Stimulated activated CD8-positive, alpha-beta memory T cell treated with anti-CD3 and anti-CD28 coated beads, Interleukin-15, amount 100 ng/mL, for 4 hours (primary cell): ENCODE measurements at regions not wholly inside any gene's neighbourhood (a gene's known extent, or its start where the extent isn't known, plus 50 kb on each side); places are given as distances from the start of the nearest gene placed in this dataset.
"Not testable (repeated sequence)": the region's sequence is repeated elsewhere in the genome, so short reads cannot be mapped to it uniquely, and the experiment has no call there.

ENCODE experiments used
- DNase-seq, 2 donors: peaks; one replicate each; pipeline ENCODE4 v3.0.0-alpha.2; 2020; ENCODE audit warnings: low read depth in 2 of 2

DNA sequence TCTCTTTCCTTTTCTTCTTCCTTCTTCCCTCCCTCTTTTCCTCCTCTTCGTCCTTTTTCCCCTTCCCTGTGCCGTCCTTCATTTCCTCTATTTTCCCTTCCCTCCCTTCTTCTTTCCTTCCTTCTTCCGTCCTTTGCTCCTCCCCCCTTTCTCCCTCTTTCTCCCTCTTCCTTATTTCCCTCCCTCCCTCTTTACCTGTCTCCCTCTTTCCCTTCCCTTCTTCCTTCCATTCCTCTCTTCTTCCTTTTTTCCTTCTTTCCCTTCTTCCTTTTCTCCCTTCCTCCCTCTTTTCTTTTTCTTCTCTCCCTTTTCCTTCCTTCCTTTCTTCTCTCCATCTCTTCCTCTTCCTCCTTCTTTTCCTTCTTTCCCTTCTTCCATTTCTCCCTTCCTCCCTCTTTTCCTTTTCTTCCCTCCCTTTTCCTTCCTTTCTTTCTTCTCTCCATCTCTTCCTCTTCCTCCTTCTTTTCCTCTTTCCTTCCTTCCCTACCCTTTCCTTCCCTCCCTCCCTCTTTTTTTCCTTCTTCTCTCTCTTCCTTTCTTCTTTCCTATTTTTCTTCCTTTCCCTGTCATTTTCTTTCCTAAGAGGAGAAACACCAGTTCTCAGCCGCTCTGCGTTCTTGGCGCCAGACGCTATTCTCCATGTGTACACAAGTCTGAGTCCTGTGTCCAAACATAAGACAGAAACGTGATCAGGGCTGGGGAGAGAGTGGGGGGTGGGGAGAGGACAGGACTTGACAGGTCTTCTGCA, 597.1 kb downstream of the MID1IP1 start:
- DNase-seq: no peak

DNA sequence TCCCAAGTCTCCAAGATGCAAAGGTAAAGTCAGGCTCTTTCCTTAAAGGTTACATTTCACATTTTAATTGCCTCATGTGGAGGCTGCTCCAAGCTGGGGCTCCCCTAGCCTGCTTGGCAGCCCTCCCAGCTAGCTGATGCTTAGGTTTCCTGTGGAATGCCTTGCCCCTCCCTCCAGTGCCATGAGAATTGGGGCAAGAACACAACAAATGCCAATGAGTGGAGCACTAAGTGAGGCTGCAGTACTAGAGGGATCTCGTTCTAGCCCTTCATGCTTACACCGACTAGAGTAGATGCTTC, 597.7 kb downstream of the MID1IP1 start:
- DNase-seq: no peak

DNA sequence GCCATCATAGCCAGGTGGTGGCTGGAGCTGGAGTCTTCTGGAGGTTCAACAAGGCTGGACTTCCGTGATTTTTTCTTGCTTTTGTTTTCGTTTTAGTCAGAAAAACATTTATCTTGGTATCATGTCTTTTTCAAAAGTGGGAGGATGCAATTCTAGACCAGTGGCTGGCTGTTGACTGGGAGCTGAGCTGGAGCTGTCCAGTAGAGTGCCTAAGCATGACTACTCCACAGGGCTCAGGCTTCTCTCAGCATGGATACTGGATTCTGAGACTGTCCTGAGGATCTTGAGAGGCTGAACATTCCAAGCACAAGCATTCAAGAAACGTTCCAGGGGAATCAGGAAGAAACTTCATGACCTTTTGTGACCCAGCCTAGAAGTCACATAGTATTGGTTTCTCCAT, 598.1 kb downstream of the MID1IP1 start:
- no peak for DNase-seq

DNA sequence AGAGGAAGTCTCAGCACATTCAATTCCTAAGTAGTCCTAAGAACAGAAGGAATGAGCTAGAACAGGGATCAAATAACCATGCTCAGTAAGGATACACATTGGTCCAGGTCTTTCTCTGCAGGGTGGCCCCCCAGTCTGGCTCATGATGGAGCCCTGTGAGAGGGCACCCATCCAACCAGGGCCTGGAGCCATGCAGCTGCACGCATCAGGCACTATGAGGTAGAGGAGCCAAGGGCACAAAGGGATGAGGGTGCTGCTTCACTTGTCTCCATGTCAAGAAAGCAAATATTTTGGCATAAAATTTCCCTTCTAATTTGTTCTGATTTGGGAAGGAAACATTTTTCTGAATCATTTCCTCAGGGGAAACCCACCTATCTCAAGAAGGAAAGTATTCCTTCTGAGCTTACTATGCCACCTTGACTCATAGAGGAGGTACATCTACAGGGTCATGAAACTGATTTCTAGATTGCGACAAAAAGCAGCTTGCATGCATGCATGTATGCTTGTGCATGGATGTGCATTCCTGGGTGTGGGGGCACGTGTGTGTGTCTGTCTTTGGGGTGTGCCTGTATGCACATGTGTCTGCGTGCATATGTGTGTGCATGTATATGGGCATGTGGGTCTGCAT, 600.3 kb downstream of the MID1IP1 start:
- no peak for DNase-seq

DNA sequence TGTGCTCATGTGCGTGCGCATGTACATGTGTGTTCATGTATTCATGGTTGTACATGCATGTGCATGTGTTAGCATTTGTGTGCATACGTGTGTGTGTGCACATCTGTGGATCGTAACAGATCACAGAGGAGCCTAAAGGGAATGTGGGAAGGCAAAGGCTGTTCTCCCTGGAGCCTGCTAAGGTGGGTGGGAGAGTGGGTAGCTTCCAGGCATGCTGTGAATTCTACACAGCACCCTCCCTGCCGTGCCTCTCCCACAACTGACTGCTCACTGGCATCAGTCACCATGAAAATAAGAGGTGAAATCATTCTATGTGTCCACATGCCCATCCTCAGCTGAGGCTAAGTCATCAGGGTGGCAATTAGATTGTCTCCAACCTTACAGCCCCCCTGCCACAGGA, 600.9 kb downstream of the MID1IP1 start:
- no peak for DNase-seq

DNA sequence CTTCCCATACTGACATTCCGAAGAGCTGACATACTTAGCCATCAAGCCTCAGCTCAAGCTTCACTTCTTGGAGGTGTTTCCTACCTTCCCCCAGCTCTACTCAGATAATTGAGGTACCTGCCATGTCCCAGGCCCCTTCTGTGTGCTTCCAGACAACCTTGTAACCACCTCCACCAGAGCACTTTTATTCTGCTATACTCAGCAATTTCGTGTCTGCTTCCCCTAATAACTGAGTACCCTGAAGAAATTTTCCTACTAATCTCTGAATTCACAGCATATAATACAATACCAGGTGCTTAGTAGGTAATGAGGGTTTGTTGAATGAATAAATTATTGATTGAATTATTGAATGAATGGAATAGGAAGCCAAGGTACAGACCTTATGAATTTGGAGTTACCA, 605.5 kb downstream of the MID1IP1 start:
- DNase-seq: no peak

DNA sequence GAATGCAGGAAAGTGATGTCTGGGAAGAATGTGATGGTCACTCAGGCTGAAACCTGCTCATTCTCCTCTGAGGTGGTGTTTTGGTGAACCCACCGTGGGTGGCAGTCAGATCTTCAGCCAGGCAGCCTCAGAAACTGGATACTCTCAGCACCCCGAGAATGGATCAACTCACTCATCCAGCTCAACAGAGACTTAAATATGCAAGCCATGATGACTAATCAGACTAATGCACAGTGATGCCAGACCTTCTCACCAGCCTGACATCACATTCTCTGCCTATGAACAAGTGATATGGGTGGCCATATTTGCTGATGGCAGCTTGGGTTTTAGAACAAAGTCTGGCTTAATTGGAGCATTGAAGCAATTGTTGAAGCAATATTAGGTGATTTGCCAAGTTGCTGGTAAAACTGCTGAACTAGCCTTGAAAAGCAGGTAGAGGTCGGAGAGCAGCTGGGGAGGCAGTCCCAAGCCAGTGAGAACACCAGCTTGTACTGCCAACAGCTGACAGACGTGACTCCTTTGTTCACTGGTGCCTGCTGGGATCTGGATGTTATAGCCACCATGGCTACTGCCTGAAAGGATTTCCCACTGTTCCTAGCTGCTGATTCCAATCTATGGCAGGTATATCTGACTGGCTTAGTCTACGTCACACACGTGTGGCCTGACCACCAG, 608.1 kb downstream of the MID1IP1 start:
- DNase-seq: no peak

DNA sequence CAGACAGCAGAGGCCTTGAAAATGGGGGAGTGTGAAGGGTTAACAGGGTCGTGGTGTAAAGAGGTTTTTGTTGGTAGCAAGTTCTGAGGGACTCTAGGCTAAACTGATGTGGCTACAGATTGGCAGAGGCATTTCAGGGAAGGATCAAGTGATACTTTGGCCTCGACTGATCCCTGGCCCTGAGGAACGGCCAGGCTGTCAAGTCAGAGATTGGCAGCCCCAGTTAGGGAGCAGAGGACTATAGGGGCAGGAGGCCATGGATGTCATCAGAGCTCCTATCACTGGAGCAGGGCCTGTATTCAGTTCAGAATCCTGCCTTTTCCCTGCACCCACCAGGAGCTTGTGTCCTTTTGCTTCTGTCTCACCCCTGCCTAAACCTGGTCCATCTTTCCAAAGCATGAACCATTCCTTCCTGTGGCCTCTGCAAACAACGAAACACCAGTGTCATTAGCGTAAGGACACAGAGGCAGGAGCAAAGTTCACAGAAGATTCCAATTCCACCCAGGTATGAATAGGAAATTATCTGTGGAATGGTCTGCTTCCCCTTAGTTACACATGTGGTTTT, 613.1 kb downstream of the MID1IP1 start:
- DNase-seq: no peak

DNA sequence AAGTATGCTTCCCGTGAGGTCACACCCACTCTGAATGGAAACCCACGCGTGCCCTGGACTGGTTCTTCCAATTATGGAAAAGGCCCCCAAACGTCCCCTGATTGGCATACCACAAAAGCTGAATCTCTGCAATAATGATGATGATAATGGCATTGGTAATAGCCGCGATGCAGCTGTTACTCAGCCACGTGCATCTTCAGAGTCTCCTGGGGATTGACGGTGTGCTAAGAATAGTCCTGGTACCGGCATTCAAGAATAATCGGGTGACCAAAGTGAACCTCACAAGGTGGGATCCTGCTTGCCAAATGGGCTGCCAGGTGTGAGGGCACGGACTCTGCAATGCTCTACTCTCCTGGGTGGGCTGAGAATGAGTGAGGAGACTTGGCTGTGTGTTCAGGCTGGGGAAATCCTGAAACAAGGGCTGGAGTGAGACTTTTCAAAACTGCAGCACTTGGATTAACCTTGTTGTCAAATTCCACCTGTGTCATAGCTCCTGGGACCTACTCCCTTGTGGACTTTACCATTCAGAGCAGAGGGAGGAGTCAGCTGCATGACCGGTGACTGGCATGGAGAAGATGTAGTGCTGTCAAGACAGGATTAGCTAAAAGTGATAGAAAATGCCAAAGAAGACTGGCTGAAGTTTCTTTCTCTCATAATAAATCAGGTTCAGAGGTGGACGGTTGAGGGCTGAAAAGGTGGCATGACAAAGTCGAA, 615.4 kb downstream of the MID1IP1 start:
- DNase-seq: no peak

DNA sequence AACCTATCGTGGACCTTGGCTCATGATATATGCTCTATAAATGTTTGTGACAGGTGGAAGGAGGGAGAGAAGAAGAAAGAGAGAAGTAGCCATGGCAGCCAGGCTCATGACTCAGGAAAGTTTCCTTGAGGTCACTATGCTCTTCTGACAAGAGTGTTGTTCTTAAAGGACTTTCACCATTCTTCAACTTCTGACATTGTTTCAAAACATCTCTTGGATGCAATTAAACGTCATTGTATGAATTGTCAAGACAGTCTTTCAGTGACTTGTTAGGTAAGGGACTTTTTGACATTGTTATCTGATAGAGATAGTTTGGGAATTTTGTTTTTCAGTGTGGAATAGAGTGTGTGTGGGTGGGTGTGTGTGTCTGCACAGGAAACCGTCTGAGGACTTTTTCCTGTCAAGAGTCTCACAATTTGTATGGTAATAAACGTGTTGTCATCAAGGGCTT, 617.0 kb downstream of the MID1IP1 start:
- DNase-seq: no peak

DNA sequence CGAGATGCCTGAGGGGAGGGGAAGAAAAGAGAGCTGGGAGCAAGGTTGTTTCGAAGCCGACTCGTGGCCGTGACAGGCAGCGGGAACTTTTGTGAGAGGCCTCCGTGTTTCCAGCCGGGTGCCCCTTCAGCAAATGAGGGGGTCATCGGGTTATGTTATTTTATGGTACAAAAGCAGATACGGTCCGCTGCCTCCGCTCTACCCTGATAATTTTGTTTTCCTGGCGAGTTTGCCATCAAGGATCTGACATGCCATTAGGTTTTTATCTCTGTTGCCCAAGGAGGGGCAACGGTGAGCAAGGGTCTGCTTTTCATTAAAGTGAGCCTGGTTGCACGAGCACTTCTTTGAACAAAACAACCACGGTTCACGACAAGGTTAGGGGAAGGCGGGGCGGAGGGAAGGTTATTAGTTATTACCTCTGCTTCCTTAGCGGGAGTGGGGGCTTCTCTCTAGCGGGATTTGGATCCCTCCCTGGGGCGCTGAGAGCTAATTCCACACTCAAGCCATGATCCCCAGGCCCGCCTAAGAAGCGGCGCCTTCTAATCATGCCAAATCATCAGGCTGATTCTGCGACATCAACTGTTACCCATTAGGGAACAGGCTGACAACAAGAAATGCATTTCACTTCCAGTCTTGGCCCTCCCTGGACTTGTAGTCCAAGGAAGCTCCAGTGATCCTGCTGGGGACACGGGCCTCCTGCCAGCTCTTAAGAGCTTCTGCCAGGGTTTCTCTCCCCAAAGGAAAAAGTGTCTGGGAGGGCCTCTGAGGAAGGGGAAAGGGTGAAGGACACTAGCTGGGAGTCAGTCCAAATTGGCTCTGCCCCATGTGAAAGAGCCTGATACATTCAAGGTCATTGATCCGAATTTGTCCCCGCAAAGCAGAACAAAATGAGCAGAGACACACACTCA, 617.7 kb downstream of the MID1IP1 start:
- DNase-seq: no peak

DNA sequence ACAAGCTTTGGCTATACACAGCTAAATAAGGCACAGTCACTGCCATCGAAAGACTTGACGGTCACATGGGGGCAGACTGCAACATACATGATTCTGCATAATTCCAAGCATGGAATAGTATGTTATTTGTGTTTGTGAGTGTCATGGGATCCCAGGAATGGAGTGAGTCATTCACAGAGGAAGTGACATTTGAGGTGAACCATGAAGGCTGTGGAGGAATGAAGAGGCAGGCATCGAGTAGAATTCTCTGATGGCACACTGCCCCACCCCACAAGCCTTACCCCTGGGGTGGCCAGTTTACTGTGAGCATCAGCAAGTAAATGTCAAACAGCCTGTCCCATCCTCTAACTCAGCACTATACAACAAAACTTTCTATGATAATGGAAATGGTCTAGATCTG, 619.7 kb downstream of the MID1IP1 start:
- no peak for DNase-seq

DNA sequence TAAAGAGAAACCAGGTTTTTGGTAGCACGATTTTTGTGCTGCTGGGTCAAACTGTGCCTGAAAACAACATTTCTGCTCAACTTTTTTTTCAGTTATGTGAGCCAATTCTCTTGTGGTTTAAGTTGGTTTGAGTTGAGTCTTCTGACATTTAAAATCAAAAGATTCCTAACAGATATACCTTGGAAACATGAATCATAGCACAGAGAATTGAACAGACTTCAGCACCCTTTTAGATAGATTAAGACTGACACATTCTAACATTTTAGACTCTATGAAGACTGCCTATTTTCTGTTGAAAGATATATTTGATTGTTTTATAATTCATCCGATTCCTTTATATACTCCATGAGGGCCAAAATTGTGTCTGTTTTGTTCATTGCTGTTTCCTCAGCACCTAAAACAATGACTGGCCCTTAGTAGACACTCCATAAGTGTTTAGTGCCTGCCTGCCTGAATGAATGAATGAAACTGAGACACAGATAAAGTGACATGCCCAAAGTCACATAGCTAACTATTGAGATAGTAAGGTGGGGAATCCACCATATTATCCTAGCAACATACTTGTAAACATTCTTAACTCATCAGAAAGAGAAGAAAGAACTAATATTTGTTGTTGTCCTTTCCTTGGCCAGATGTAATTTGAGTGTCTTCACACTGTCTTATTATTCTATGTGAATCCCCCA, 624.0 kb downstream of the MID1IP1 start:
- no peak for DNase-seq

DNA sequence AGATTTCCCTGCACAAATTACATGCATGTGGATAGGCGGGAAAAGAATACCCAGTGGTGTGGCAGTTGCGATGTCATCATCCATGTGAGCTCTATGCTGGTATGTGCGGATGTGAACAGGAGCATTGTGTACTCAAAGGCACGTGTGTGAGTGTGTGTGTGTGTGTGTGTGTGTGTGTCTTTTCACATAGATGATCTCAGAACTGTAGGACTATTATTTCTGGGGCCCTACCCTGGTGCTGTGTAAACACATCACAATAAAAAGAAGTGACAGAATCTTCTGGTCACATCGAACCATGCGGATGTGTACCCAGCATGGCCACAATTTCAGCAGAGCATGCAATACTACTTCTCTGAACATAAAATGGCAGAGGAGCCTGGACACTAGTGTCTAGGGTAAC, 624.8 kb downstream of the MID1IP1 start:
- DNase-seq: no peak

DNA sequence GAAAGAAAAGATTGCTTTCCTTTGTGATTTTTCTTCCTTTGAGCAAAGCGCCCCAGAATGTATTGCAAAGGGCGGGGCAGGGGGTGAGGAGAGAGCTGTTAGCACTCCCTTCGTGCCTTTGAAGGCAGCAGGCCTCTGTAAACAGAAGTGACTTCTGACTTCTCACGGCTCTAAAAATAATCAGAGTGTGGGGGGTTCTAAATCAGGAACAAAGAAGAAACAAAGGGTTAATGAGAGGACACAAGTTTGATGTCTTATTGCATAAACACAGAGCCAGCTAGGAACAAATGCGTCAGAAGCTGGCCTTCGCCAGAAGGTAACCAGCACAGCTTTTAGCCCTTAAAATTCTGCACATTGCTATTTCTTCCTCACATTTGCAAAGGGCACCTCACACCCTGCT, 626.2 kb downstream of the MID1IP1 start:
- no peak for DNase-seq

DNA sequence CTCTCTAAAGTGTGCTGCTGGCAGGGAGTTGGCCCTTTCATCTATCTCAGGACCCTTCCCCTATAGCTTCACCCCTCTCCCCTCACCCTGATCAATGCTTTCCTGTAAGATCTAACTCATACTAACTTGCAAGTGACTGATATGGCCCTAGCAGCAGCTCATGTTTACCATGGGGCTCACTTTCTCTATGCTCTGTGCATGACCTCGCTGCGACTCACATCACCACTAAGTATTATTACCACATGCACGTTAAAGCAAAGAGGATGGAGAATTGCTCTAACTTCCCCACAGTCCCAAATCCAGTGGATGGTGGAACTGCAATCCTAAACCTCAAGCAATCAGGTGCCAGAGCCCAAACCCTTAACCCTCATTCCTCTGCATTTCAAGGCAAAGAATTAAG, 626.6 kb downstream of the MID1IP1 start:
- DNase-seq: no peak

DNA sequence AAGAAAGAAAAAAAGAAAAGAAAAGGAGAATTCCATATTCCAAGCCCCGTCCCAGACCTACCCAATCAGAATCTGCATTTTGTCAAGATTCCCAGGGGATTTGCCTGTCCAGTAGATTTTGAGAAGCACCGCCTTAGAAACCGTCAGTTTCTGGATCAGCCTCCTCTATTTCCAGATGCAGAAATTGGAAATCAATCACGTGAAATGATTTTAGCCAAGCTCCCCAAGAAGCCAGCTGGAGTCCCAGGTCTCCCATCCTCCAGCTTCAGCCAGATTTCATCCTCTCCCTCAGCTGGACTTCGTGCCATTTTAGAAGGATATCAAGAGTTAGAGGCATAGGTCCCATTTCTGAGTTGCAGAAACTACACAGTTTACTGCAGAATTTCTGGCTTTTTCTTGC, 629.3 kb downstream of the MID1IP1 start:
- no peak for DNase-seq

DNA sequence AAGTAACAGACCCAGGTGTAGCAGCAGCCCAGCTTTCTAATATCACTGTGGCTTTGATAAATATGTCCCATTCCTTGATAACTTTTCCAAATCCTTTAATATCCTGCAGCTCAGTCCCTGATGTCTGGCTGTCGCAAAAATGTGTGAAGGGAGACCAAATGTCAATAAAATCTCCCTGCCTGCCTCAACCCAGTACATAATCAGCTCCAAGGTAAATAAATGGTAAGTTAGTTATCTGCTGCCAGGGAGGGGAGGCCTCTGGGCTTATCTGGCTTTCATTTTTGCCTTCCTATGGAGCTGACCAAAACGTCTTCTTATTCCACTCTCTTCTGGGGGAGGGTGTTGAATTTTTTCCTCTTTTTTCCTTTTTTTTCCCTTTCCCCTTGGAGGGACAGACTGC, 630.6 kb downstream of the MID1IP1 start:
- no peak for DNase-seq

DNA sequence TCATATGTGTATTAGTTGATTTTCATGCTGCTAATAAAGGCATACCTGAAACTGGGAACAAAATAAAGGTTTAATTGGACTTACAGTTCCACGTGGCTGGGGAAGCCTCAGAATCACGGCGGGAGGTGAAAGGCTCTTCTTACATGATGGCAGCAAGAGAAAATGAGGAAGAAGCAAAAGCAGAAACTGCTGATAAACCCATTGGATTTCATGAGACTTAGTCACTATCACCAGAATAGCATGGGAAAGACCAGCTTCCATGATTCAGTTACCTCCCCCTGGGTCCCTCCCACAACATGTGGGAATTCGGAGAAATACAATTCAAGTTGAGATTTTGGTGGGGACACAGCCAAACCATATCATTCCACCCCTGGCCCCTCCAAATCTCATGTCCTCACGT, 633.4 kb downstream of the MID1IP1 start:
- not testable (repeated sequence) for DNase-seq

DNA sequence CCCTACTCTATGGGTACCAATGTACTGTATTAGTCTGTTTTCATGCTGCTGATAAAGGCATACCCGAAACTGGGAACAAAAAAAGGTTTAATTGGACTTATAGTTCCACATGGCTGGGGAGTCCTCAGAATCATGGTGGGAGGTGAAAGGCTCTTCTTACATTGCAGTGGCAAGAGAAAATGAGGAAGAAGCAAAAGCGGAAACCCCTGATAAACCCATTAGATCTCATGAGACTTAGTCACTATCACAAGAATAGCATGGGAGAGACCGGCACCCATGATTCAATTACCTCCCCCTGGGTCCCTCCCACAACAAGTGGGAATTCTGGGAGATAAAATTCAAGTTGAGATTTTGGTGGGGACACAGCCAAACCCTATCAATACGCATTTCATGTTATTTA, 635.3 kb downstream of the MID1IP1 start:
- not testable (repeated sequence) for DNase-seq
